Stimulated activated CD4-positive, alpha-beta T cell treated with anti-CD3 and anti-CD28 coated beads, Interleukin-4, amount 100 ng/mL, for 4 hours (primary cell): ENCODE measurements at regions not wholly inside any gene's neighbourhood (a gene's known extent, or its start where the extent isn't known, plus 50 kb on each side); places are given as distances from the start of the nearest gene placed in this dataset.

Source experiments
- DNase-seq, 2 experiments: peaks; one replicate each; pipeline ENCODE4 v3.0.0-alpha.2; 2020

- DNase-seq: no peak
These were observed 857.3 kb downstream of the RNF144A start for GRCh38 chr2:7774481-7774880.

GRCh38 chr2:7777668-7778067, 860.5 kb downstream of the RNF144A start:
- DNase-seq: no peak

GRCh38 chr2:7780321-7780720, 863.1 kb downstream of the RNF144A start:
- DNase-seq: no peak

GRCh38 chr2:7785700-7786099, 868.5 kb downstream of the RNF144A start:
- DNase-seq: no peak

DNA sequence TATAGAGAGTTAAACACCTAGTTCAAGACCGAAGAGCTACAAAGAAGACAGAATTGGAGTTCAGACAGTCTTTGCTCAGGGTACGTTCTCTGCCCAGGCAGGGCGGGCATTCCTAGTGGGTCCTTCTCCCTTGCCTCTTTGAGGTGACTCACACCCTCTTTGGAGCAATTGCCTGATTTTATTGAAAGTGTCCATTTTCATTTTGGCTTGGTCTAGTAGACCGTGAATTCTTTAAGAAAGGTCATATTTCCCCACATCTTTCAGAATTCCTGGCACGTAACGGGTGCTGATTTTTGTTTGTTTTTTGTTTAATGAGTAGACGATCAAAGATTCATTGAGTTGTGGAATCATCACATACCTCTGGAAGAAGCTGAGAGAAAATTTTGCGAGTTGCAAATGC, 871.5 kb downstream of the RNF144A start:
- no peak for DNase-seq

DNA sequence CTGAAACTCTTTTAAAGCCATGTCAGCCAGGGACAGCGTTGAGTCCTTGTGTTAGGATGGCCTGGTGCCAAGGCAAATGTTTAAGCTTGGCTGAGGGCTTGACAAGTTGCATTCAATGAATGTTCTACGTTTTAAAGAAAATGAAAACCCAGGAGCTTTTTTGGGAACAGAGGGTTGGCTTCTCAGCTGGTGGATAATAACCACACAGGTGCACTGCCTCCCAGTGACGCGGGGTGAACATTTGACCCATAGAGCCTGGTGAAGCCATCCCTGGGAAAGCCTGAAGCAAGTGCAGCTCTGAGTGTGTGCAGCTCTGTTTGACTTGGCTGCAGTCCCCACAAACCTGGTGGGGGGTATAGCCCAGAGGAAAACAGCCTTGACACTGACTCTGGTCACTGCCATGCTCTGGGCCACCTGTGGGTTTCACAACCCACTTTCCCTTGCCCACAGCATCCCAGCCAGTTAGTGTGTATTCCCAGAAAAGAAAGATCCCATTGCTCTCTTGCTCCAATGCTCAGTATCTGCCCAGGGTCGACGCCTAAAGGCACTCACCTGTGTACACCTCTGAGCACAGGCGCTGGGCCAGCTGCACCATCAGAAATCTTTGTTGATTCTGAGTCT, 874.9 kb downstream of the RNF144A start:
- no peak for DNase-seq

GRCh38 chr2:7795778-7796563, 878.8 kb downstream of the RNF144A start:
- DNase-seq: no peak

GRCh38 chr2:7800031-7800430, 881.8 kb upstream of the ID2 start:
- DNase-seq: no peak

- no peak for DNase-seq
These were observed 880.6 kb upstream of the ID2 start for GRCh38 chr2:7801212-7801611.

DNA sequence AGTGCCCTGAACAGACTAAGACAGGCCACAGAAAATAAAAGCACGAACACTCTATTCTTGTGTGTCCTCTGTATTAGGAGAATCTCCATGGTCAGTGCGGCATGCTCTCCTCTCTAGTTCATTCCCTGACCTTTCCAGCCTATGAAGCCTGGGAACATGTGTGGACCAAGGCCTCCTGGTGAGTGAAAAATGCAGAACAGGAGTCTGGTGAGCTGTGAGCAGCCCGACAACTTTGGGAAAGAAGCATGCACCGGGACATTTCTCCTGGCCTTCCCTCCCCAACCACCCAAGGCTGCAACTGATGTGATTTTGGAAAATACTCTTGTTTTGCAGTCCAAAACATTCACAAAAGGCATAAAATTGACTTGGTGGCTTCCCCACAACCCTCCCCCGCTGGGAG, 878.3 kb upstream of the ID2 start:
- DNase-seq: no peak

DNA sequence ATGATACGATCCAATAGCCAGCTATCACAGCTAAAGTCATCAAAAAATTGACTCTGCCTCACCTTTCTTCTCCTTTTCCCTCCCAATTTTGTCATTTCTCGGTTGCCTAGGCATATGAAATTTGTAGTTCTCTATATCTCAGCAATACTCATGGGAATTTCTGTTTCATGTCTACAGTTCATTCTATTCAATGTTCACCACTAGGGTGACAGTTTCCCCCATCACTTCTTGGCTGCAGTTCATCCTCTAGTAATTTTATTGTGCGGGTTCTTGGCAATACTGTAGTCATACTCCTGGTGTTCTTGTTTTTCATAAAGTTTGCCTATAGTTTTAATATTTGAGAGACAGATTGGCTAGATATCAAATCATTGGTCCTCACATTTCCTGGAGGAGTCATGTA, 872.2 kb upstream of the ID2 start:
- DNase-seq: no peak

DNA sequence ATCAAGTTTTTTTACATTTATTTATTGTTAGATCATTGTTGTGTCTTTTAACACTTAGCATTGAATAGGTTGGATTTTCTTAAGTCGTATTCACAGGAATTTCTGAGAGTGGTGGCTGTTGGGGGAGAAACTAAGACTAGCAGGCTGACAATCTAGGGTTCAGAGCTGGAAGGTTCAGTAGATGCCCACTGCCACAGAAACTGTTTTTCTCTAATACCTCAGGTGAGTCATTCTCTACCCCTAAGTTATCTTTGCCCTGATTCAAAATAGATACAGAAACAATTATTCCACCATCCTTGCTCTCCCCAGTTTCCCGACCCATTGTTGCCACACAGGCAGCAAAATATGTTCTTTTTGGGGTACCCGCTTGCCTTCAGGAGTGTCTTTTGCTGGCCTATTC, 870.8 kb upstream of the ID2 start:
- no peak for DNase-seq

- DNase-seq: no peak
These were observed 869.4 kb upstream of the ID2 start for GRCh38 chr2:7812231-7812995.

DNA sequence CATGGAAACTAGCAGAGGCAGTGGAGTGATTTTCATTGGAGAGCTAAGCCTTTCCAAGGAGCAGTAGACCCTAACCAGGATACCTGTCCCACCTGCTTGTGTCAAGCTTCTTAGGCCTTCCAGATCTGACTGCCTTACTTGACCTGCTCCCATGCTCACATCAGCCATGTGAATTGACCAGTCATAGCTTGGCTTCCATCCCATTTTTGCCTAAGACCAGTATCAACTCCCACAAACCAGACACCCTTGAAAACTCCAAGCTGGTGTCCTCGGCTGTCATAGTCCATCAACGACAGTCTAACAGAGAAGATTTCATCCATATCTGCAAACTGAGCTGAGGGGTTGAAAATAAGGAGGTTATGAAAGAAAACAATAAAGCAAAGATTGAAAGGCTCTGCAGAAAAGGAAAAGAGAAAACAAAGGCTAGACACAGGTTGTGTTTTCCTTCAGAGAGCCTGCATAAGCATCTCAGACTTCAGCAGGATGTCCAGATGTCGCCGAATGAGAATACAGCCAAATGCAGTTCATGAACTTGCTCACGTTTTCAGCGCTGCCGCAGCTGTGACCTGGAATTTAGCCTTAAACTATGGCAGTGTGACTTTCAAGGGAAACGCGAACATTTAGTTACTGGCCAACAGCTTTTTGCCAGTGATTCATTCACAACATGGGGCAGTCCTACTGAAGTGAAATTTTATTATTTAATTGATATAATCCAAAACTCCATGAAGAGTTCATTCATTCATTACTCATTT, 868.1 kb upstream of the ID2 start:
- no peak for DNase-seq

GRCh38 chr2:7815726-7816125, 866.1 kb upstream of the ID2 start:
- DNase-seq: no peak

DNA sequence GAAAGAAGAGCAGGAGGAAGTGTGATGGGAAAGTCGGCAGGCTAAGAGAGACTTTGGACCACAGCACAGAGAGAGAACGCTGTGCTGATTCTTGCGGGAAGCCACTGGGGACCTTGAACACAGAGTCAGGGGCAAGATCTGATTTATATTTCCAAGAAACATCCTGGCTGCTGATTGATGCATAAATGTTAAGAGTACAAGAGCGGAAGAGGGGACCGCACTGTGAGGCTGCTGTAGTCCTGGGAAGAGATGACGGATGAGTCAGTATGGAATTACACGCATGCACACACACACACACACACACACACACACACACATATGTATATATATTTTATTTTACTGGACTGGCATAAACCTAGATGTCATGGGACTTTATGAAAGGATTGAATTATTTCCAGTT, 865.6 kb upstream of the ID2 start:
- no peak for DNase-seq

- no peak for DNase-seq
These were observed 864.9 kb upstream of the ID2 start for GRCh38 chr2:7816944-7817343.

- no peak for DNase-seq
These were observed 862.5 kb upstream of the ID2 start for GRCh38 chr2:7819316-7819715.

- no peak for DNase-seq
These were observed 862.0 kb upstream of the ID2 start for GRCh38 chr2:7819850-7820249.

- DNase-seq: no peak
These were observed 857.6 kb upstream of the ID2 start for GRCh38 chr2:7824211-7824610.

DNA sequence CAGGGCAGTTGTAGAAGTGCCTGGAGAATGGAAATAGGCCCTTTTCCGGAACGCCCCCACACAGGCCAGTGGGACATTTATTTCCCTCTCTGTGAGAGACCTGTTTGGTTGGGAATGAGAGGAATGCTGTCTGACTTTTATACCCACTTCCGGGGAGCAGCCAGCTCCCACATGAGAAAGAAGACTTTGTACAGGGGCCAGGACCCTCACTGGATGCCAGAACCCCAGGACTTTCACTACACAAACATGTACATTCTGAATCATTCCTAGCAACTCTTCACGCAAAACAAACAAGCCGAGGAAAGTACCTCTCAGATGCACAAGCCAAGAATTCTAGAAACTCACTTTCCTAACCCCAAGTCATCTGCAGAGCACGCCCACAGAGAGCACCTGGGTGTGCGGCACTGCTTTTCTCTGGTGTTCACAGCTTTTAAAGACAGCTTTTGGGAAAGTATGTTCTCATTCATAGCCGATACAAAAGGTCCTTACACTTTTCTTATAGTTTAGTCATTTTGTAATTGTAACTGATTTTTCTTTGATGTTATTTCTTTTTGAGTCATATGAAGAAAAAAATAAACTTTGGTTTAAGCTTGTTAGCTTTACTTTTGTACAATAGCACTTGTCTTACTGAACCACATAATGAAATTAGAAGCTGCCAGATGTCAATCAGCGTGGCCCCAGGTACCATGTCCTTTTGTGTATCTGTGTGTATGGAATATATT, 856.1 kb upstream of the ID2 start:
- DNase-seq: peak in 1 of 2 experiments; percentile 42

- DNase-seq: no peak
These were observed 855.2 kb upstream of the ID2 start for GRCh38 chr2:7826656-7827055.

DNA sequence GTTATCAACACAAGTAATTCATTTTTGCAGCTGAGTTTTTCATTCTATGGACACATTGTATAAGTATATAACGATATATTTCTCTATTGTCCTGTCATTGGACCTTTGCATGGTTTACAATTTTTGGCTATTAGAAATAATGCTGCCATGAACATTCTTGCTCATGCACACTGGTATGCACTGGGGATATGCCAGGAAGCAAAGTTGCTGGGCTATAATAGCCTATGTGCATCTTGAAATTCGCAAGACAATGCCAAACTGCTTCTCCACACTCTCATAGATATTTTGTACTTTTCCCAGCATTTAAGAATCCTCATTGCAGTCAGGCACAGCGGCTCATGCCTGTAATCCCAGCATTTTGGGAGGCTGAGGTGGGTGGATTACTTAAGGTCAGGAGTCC, 852.6 kb upstream of the ID2 start:
- DNase-seq: no peak
